ENCODE measurements at regions not wholly inside any gene's neighbourhood (a gene's known extent, or its start where the extent isn't known, plus 50 kb on each side); places are given as distances from the start of the nearest gene placed in this dataset.
"Not testable (repeated sequence)": the region's sequence is repeated elsewhere in the genome, so short reads cannot be mapped to it uniquely, and the experiment has no call there.

- DNase-seq, result peak; percentile 66
These were observed 162.7 kb upstream of the MARCKS start for GRCh38 chr6:113694278-113695077.

- DNase-seq, result no peak
These were observed 161.6 kb upstream of the MARCKS start for GRCh38 chr6:113695516-113695915.

DNA sequence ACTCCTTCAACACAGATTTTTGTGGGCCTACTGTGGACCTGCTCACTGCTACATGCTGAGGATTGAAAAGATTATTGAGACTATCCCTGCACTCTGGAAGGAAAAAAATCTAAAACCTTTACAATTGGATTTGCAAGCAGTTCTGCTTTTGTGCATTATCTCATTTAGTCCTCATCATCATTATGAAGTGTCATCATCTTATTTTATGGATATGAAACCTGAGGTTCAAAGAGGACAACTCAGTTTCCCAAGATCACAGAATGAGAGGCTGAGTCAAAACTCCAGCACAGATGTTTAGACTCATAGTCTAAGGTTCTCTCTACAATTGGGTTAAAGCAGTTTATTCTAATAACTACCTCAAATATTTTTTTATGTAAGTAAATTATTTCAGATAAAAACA lies 160.2 kb upstream of the MARCKS start:
- DNase-seq, result peak; percentile 29

- peak; percentile 93 for DNase-seq
These were observed 159.3 kb upstream of the MARCKS start for GRCh38 chr6:113697632-113698410.

DNA sequence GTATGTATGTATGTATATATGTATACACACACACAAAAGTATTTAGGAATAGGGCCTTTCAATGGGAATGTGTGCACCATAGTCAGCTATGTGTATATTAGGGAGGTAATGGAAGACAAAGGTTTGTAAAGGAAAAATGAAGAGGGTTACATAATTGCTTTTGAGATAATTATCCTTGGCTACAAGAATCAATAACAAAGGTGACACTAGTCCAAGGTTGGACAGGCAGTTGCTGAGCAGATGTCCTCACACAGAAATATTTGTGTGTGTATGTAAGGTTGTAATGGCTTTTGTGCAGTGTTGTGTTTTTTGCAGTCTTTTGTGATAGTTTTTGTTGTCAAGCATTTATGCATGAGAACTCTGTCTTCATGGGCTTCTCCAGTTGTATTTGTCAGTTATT lies 157.9 kb upstream of the MARCKS start:
- no peak for DNase-seq

DNA sequence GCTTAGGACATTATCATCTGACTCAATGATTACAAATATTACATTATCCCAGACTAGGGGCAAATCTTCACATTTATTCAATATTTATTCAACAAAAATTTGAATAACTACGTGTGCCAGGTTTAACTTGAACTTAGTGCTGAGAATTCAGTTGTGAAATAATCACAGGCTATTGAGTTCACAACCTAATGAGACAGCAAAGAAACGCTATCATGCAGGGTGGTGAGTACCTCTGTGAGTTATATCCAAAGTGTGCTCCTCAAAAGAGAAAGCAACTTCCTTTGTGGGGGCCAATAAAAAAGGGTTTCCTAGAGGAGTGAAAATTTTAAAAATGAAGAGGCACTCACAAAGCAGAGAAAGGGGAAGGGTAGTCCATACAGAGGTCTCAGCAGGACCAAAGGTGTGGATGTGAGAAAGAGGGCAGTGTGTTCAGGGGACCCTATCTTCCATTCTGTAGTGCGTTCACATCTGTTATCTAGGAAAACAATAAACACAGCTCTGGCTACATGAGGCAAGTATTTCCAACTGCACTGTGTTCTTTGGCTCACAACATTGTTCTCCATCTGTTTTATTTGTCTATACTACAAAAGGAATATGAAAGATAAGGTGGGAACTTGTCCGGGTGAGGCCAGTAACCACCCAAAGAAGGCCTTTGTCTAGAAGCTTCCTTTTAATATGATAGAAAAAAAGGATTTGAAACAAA lies 155.4 kb upstream of the MARCKS start:
- DNase-seq, result no peak

- no peak for DNase-seq
These were observed 150.0 kb upstream of the MARCKS start for GRCh38 chr6:113707194-113707593.

DNA sequence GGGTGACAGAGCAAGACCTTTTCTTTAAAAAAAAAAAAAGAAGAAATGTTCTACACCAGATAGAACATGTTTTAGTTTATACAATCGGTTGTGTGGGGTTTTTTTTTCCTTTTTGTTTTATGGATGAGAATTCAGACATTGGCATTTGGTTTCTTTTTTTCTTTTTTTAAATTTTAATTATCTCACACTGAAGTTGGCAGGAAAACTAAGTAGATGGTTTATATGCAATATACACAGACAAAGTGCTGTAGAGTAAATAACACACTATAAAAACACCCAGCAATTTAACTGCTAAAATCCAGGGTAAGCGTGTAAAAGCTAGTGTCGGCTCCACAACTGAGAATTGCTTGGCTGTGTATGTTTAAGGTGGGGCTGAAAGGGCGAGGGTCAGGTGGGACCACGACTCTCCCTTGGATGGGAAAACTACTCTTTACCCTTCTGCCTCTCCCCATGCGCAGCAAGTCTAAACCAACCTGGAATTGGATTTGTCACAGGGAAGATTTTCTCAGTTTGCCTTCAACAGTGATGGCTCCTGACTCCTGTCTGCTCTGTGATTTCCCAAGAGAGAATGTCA lies 147.1 kb upstream of the MARCKS start:
- DNase-seq, result no peak

GRCh38 chr6:113713665-113714064 lies 143.5 kb upstream of the MARCKS start:
- no peak for DNase-seq

DNA sequence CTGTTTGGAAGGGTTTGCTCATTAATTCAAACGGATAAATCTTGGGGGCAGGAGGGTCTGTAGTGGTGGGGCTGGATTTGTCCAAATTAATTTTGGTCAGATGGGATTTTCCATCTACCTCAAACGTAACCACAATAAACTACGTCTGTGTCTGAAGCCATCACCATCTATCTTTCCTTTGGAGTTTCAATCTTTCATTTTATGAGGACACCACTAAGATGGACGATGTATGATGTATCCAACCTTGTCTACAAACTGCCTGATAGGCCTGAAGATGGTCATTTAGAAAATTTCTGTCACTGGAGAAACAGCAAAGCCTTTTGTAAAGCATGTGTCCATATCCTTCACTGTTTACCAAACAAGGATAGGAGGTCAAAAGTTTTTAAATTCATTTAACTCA lies 138.6 kb upstream of the MARCKS start:
- no peak for DNase-seq

DNA sequence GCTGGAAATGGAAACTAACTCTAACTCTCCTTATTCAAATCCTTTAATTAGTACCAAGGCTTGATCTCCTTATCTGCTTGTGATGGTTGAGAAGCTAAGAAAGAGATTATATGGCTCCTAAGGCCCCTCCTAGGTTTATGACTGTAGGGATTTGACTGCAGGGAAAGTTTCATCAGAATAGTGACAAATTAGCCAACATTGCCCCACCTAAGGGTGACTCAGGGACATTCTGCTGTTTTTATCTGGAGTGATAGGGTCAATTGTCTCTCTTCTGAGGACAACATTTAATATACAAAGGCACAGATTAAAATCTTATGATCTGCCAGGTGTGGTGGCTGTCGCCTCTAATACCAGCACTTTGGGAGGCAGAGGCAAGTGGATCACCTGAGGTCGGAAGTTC lies 138.1 kb upstream of the MARCKS start:
- DNase-seq, result peak; percentile 41

- peak; percentile 57 for DNase-seq
These were observed 137.6 kb upstream of the MARCKS start for GRCh38 chr6:113719545-113719944.

DNA sequence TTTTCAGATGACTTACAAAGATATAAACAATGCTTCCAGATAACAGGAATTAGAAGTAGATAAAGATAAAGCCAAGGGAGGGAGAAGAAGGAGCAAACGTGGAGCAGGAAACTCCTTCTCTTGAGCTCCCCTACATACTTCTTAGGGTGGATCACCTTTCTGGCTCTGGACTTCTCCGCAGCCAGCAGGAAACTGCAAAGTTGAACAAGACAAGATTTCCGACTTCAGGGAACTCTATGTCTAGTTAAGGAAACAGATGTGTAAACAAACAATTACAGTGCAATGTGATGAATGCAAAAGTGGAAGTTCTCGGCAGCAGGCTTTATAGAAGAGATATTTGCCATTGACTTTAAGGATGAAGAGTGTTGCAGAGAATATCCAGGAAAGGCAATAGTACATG lies 134.0 kb upstream of the MARCKS start:
- DNase-seq, result peak; percentile 19

- not testable (repeated sequence) for DNase-seq
These were observed 132.2 kb upstream of the MARCKS start for GRCh38 chr6:113724927-113725326.

DNA sequence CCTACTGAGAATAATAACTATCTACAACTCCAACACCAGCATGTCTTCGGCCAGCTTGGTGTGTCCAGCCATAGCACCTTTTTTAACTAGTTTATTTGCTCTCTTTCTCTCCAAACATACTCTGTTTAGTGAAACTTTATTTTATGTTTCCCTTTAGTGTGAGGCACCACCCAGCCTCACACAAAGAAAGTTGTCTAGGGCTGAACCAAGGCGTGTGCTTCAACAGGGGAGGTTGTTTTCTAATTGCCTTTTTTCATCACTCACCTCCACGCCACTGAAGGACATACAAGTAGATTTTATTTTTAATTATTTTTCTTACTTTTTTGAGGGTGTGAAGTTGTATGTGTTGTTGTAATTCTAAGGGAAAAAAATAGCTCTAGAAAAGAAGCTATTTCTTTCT lies 125.6 kb upstream of the MARCKS start:
- DNase-seq, result no peak

DNA sequence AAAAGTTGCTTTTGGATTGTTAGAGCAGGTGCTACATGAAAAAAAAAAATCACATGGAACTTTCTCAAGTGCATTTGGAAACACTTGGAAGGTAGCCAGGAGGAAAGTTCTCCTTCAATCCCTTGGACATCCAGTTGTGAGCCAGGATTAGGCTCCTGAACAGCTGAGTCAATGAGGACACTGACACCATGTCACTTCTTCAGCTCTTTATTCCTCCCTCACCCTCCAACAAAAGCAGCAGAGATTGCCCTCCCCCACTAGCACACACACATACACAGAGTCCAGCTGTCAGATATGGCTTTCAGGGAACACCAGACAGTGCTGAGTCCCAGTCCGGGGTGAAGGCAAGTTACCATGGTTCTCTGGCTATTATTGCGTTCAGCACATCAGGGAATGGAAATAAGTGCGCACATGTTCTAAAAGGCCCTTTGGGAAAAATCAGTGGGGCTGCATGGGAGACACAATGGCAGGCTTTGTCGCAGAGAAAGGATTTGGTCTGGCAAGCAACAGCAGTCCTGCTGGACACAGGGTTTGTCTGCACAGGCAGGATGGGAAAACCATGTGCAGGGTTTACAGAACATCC lies 124.7 kb upstream of the MARCKS start:
- DNase-seq, result no peak

DNA sequence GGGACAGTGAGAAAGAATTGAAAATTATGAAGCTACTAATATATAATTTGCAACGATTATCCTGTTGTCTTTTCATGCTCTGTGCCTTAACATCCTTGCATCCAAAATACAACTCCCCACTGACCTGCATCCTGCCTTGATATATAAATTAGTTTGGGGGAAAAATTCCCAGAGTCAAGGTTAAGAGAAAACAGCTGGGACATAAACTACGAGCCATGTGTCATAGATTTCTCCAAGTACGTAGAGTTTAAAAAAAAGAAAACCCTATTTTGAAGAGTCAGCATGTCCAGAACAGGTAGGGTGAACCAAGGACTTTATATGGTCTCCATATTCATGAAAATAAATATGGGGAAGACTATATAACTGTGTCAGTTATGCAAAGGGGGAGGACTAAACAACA lies 123.8 kb upstream of the MARCKS start:
- no peak for DNase-seq

DNA sequence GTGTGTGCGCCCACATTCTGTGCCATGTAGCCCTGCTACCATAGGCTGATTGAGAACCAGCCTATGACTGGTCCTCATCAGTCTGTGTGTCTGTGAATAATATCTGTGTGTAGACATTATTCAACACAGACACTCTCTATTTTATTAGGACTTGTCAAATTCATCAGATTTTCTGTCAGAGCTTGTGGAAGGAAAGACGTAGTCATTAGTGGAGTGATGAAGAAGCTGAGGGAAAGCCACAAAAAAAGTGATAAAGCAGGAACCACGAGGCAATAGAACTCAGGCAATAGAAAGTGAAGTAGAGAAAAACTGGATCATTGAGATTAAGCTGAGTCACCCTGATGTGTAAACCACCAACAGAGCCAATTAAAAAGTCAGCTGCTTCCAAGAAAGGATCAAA lies 122.2 kb upstream of the MARCKS start:
- no peak for DNase-seq

- DNase-seq, result no peak
These were observed 121.7 kb upstream of the MARCKS start for GRCh38 chr6:113735491-113735890.

DNA sequence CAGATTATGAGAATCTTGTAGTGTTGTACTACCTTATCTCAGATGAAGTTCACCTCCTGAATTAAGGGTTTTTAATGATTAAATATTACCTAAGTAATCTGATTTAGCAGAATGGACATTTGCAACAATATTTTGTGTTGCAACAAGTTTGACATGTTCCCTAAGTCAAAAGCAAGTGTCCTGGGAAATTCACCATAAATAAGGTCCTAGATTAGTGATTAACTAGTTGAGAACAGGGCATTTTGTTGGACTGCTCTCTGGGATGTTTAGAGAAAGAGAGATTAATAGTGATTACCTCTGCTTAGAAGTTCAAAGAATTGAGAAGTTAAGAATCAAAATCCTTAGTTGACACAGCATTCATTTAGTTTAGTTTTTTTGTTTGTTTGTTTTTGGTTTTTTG lies 120.2 kb upstream of the MARCKS start:
- DNase-seq, result no peak

DNA sequence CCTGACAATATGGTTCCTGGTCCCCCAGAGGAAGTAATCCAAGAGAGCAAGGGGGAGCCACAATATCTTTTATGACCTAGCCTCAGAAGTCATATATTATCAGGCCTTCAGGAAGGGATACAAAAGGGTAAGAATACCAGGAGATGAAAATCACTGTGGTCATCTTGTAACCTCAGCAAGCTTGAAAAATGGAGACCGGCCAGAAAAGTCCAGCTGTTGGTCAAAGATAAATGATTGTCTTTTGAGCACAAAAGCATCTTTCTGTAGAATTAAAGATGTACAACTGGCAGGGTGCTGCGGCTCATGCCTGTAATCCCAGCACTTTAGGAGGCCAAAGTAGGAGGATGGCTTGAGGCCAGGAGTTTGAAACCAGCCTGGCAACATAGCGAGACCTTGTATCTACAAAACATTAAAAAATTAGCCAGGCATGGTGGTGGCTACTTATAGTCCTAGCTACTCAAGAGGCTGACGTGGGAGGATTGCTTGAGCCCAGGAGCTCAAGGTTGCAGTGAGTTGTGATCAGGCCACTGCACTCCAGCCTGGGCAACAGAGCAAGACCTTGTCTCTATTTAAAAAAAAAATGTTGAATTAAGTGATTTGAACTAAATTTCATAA lies 118.0 kb upstream of the MARCKS start:
- DNase-seq, result no peak

DNA sequence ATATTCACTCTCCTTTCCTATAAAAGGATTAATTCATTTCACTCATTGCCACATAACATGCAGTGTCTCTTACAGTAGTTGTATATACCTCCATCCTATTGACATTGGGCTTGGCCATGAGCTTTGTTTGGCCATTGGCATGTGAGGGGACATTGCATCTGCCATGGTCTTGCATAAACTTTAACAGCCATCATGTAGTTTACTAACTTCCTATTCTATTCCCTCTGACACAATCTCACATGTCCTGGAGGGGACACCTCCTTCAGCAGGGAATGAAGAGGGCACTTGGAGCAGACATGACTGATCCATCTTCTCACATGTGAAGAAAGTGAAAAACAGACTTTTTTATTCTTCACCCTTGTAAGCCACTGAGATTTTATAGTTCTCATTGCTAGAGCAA lies 115.5 kb upstream of the MARCKS start:
- DNase-seq, result no peak

GRCh38 chr6:113742342-113742741 lies 114.8 kb upstream of the MARCKS start:
- no peak for DNase-seq
